ENCODE measurements at regions not wholly inside any gene's neighbourhood (a gene's known extent, or its start where the extent isn't known, plus 50 kb on each side); places are given as distances from the start of the nearest gene placed in this dataset.
A peak's percentile ranks its signal among the peaks of the same experiment; 100 is the strongest.

DNA sequence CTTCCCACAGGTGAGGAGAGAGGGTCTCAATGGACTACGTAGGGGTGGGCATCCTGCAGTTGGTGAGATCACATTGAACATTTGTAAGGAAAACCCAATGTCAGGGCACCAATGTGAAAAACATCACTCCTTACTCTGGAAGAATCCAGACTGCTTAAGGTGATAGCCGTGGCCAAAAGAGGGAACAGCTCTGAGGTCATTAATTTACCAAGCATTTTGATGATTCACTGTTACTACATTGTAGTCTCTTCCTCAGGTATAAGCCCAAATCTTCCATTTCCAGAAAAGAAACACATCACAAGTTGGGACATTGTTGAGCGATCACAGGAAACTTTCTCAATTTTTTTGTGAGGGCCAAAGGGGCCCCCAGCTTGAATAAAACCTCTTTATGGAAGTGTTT is 61.1 kb upstream of the SPTLC3 start:
- Histone ChIP-seq H3K9me3 (ENCODE audit: insufficient read depth in 2 of 2, low read depth in 1 of 2, low read length in 1 of 2) (no peaks in the 10 kb centered on the region), H3K4ac (replicated peaks; ENCODE audit: insufficient read length, low read depth, low read length) (no peak overlapping the region), H3K27ac (ENCODE audit: low read depth, low read length) (no peak overlapping the region), H3K23ac (ENCODE audit: insufficient read length) (no peak overlapping the region), H3K56ac (replicated peaks; ENCODE audit: insufficient read length, low read depth, low read length) (no peak overlapping the region), H3K79me2 (ENCODE audit: control insufficient read depth in 1 of 2, insufficient read depth in 2 of 2, low read length in 2 of 2) (no peaks in the 10 kb centered on the region), H2BK12ac (ENCODE audit: low read depth, low read length) (no peak overlapping the region), H3K4me3 (ENCODE audit: extremely low read depth in 1 of 4, insufficient read depth in 2 of 4, low read depth in 3 of 4, low read length in 4 of 4) (no peak overlapping the region), H3K4me1 (replicated peaks in 1 of 4; ENCODE audit: control insufficient read depth in 3 of 4, insufficient read depth in 4 of 4, low read length in 3 of 4) (no peaks in the 10 kb centered on the region), H3K27me3 (replicated peaks in 1 of 4; ENCODE audit: control insufficient read depth in 3 of 4, extremely low read depth in 1 of 4, insufficient read depth in 3 of 4, low read length in 3 of 4) (no peaks in the 10 kb centered on the region), H3K23me2 (ENCODE audit: low read depth, low read length) (no peaks in the 10 kb centered on the region), H4K20me1 (replicated peaks in 1 of 2; ENCODE audit: control insufficient read depth in 1 of 2, insufficient read depth in 2 of 2, low read length in 2 of 2) (no peaks in the 10 kb centered on the region), H2BK120ac (replicated peaks; ENCODE audit: low read depth, low read length) (no peak overlapping the region), H2AK5ac (ENCODE audit: low read depth, low read length) (no peak overlapping the region), H3K36me3 (ENCODE audit: control insufficient read depth in 2 of 4, insufficient read depth in 4 of 4, low read length in 3 of 4) (no peaks in the 10 kb centered on the region), H2BK15ac (ENCODE audit: low read length) (no peak overlapping the region), H3K9ac (replicated peaks in 1 of 4; ENCODE audit: extremely low read depth in 1 of 4, low read depth in 3 of 4, low read length in 3 of 4) (no peak overlapping the region), H2AFZ (ENCODE audit: low read length) (0 out of 2 replicates have a peak overlapping the region, but pooled peaks have one; percentile 2), H2BK5ac (ENCODE audit: low read depth, low read length) (no peak overlapping the region), H3K79me1 (ENCODE audit: low read depth, low read length) (no peaks in the 10 kb centered on the region), H2BK20ac (ENCODE audit: low read length) (no peak overlapping the region), H4K8ac (ENCODE audit: extremely low read depth, insufficient read depth, low read length) (no peak overlapping the region), H3K14ac (ENCODE audit: insufficient read length) (no peak overlapping the region), H4K5ac (ENCODE audit: insufficient read length, low read depth, low read length) (no peak overlapping the region), H4K91ac (replicated peaks; ENCODE audit: insufficient read length, low read length) (no peak overlapping the region), H3K4me2 (ENCODE audit: insufficient read depth in 1 of 2, low read depth in 2 of 2, low read length in 2 of 2) (no peak overlapping the region), H3K18ac (ENCODE audit: extremely low read depth, low read length) (no peak overlapping the region)
- FAIRE-seq (no peak), DNase-seq (ENCODE audit: low read depth in 1 of 2, low spot score in 2 of 2) (no peak)
- TF ChIP-seq CBX8 (IDR thresholded peaks at IDR 0.05; ENCODE audit: borderline replicate concordance, low read depth, low read length) = no peak
- no peak for TF ChIP-seq SP2 (IDR thresholded peaks at IDR 0.05; ENCODE audit: low read length)
- TF ChIP-seq CTBP2 (IDR thresholded peaks at IDR 0.05; ENCODE audit: borderline replicate concordance, insufficient read depth, insufficient read length, low read length) = no peak
- ChIA-PET CTCF (ENCODE audit: partially characterized antibody) (interaction anchor here (0.6 kb wide), 1 partner anchor 21 kb away, joined by 3 read pairs; no protein-coding TSS in a partner anchor), POLR2A (ENCODE audit: partially characterized antibody) (no interaction called here)
- WGBS, 2 experiments (ENCODE audit: extremely low coverage in 1 of 2, insufficient coverage in 1 of 2, insufficient read length in 1 of 2, insufficient replicate concordance in 2 of 2, low coverage in 1 of 2, low lambda C conversion rate in 2 of 2, missing lambda C conversion rate in 1 of 2) = 85% methylated on average over 3 of the region's 3 CpGs; no CpG with 5 or more reads in 1 of the 2 experiments

Data from H1 (cell line).